GM18867 (cell line): ENCODE measurements at regions not wholly inside any gene's neighbourhood (a gene's known extent, or its start where the extent isn't known, plus 50 kb on each side); places are given as distances from the start of the nearest gene placed in this dataset.
A peak's percentile ranks its signal among the peaks of the same experiment; 100 is the strongest.
"Not testable (repeated sequence)": the region's sequence is repeated elsewhere in the genome, so short reads cannot be mapped to it uniquely, and the experiment has no call there.

Experiments
- ATAC-seq: cut with Tn5 transposase; IDR thresholded peaks from one replicate; pipeline ENCODE4 v1.9.1; 2021; ENCODE audit warnings: mild to moderate bottlenecking, moderate library complexity; ENCODE audit not compliant: unreplicated experiment

DNA sequence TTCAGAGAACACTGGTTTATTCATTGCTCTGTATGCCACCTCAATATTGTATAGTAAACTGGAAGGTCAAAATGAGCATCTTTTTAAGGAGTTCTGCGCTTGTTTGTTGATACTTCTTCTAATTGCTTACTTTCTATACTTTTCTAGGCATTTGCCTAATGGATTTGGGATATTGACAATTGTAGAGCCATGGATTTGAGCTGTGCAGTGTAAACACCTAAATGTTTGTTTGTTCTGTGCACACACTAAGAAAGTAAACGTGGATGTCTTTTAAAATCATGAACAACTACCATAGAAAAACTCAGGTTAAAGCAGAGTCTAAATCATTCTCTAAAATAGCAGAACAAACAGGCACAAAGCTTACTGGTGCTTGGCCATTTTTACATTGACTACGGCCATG is 436.6 kb upstream of the GBE1 start:
- ATAC-seq, result no peak

GRCh38 chr3:82196645-82197044 is 435.2 kb upstream of the GBE1 start:
- no peak for ATAC-seq

GRCh38 chr3:82194870-82195269 is 433.4 kb upstream of the GBE1 start:
- ATAC-seq, result no peak

DNA sequence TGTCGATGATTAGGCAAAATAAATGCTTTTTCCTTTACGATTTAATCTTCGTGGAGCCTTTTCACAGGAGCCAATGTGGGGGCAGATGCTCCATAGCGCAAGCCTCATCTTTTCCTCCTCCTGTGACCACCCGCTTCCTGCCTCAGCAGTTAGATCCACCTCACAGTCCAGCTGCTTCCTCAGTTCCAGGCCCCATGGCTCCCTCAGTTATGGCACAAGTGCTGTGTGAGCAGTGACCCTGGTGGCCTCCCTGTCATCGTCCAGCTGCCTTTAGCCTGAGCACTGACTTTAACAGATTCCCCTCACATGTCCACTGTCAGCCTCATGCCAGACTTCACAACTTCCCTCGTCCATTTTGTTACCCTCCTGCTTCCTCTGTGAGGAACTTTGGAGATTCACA is 424.6 kb upstream of the GBE1 start:
- no peak for ATAC-seq

DNA sequence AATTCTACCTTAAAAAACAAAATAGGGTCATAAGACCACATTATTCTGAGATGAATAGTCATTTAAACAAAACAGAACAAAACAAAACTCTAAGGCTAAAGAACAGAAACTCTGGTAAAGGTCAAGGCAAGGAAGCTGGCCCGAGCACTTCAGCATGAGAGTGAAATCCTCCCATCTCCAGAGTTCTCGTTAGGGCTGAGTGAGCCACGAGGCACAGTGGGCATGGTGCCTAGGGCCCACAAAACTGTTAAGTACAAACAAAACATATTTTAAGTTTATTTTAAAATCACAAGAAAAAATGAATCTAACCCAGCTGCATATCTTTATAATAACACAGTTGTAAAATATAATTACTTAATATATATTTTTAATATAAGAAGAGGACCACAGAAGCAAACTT is 417.8 kb upstream of the GBE1 start:
- no peak for ATAC-seq

DNA sequence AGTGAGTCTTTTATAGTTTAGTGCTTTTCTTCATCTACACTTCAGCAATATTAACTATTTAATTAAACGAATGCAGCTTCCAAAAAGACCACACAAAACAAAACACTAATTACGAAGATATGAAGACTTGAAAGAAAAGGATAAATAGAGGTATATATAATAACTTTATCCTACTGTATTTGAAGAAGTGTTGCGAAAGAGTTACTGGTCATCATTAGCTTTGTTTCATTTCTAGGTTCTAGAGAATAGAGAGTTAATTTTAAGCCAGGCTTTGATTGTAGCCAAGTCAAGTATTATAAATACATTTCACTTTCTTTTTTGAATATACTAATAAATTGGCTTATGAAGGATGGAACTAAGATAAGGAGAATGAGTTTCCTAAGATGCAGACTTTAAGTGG is 416.8 kb upstream of the GBE1 start:
- ATAC-seq, result no peak

DNA sequence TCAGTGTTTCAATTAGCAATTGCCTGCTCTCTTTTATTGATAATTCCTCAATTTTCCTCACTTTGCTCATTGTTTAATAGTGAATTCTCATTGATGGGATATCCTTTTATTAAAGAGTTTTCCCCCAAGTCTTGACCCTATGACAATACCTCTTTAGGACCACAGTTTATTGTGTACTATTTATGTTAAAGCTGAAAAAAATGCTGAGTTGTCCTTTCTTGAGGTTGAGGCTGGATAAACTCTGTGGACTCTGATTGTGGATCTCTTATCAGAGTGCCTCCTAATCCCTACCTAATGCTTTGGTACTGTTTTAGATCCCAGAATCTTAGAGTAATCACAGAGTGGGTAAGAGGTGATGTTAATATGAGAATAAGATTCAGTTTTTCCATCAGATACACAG is 416.3 kb upstream of the GBE1 start:
- no peak for ATAC-seq

DNA sequence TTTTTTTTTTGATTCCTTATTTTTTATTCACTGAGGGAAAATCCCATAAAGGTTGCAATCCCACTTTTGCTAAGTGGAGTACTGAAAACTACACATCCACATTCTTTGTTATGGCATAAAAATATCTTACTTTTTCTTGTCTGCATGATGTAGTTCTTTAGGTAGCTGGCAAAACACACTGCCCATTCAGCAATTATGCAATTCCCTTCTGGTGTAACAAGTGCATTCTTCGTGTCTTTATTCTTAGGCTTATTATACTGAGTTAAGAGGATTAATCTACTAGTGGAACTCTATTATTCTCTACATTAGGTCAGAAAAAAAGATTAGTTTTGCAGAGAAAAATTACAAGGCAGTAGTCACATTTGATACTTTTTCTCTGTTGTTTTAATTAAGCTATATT is 403.8 kb upstream of the GBE1 start:
- ATAC-seq, result no peak

DNA sequence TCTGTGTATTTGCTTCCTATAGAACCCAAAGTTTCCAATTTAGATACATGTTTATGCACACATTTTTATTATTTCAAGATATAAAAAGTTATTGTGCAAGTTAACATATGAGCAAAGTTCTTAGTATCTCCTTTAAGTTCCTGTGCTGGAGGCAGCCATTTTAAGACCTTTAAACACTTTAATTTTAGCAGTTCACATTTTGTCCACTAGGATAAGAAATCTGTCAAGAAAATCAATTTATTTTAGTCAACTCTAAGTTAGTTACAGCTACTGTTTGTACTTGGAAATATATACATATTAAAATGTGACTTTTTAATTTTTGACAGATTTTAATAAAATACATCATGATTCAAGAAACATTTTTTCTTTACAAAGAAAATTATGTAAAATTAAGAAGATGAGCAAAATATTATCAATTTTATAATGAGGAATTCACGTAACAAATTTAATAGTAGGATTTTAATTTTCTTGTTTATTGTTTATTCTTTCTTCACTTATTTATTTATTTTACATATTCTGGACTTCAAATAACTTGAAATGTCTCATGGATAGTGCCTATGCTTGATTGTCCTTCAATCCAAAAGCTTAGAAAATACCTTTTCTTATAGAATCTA is 402.6 kb upstream of the GBE1 start:
- peak; percentile 59 for ATAC-seq

DNA sequence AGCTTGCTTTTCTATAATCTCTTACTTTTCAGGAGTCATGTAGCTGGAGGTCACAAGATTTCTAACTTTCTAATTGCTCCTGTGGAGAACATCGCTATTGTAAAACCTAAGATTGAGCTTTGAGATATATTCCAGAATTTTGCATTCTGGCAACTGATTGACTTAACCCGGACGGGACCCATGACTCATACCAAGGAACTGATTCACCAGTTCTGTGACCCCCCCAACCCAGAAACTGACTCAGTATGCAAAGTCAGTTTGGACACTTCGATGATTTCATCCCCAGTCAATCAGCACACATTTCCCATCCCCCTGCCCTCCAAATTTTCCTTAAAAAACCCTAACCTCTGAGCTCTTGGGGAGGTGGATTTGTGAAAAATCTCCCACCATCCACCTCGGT is 396.5 kb upstream of the GBE1 start:
- no peak for ATAC-seq

- not testable (repeated sequence) for ATAC-seq
Observed at GRCh38 chr3:82153892-82154291, 392.4 kb upstream of the GBE1 start.

DNA sequence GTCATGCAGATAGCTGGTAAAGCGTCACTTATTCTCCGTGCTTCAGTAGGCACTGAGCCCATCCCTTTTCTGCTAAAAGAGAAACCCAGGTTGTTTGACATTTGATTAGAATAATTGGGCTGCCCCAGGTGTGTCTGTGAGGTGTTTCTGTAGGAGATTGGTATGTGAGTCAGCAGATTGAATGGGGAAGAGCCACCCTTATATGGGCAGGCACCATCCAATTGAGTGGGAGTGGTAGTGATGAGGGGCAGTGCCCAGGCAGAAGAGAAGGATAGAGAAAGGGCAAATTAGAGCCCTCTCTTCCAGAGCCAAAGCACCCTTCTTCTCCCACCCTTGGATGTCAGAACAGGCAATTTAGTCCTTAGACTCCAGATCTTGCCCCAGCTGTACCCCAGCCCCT is 384.3 kb upstream of the GBE1 start:
- no peak for ATAC-seq

DNA sequence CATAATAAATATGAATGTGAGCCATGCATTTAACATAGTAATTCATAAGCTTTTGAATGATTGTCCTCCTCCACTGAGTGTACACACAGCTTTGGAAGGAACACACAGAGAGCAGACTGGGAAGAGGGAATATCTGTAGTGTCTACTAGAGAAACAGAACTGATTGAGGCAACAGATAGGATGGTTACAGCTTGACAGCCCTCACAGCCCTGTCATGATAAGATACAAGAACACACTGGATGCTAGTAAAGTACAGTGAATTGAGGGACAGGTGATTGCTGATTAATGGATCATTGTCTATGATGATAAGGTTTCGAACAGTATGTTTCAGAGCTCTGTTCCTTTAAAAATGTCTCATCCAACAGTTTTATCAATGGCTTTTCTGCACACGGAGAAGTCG is 383.4 kb upstream of the GBE1 start:
- ATAC-seq, result no peak

GRCh38 chr3:82143661-82144412 is 382.4 kb upstream of the GBE1 start:
- ATAC-seq, result peak; percentile 44

DNA sequence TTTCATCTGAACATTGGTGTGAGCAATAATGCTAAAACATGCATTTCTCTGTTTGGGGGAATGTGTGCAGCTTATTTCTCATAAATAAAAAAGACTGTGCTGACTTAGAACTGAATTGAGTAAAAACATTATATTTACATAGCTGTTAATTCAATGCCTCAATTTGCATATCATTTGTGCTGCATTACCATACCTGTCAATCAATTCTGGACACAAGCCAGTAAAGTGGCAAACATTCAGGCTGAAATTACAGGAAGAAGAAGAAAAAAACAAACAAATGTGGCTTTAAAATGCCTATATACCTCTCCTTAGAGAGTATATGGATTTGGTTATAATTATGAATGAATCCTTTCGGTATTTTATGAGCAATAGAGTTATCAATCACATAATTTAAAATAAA is 380.1 kb upstream of the GBE1 start:
- no peak for ATAC-seq

DNA sequence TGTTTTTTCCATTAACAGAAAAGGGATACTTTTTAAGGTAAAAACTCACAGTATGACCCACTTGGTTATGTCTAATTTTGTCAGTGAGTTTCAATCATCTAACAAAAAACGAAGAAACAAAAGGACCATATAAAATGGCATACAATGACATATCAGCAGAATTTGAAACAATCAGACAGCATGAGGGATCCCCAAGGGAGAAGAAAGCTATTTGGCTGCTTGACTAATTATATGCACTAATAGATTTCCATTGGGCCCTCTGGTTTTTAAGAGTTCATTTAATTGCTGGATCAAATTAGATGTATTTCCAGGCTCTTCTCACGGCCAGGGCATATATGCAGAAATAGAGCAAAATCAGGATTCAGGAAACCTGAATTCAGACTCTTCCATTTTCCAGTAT is 376.4 kb upstream of the GBE1 start:
- no peak for ATAC-seq

GRCh38 chr3:82137050-82137449 is 375.6 kb upstream of the GBE1 start:
- ATAC-seq, result no peak

DNA sequence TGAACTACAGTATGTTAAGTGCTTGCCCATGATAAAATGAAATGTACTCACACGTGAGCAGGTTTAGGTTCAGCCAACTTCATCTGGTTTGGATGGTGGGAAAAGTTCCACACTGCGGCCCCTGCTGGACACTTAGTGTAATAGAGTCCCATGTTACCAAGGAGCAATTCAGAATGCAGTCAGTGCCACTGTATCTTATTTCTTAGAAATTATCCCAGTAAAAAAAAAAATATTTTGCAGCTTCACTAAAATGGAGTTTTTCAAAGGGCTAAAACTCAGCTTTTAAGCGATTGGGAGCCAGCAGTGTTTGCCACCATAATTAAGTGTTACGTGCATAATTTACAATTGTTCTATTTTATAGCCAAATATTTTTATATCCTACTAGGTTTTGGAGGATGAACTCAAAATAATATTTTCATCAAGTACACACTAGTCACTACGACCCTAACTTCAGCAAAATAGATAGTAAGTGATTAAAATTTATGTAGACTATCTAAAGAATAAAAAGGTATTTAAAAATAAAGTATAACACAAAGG is 371.7 kb upstream of the GBE1 start:
- ATAC-seq, result peak; percentile 94

DNA sequence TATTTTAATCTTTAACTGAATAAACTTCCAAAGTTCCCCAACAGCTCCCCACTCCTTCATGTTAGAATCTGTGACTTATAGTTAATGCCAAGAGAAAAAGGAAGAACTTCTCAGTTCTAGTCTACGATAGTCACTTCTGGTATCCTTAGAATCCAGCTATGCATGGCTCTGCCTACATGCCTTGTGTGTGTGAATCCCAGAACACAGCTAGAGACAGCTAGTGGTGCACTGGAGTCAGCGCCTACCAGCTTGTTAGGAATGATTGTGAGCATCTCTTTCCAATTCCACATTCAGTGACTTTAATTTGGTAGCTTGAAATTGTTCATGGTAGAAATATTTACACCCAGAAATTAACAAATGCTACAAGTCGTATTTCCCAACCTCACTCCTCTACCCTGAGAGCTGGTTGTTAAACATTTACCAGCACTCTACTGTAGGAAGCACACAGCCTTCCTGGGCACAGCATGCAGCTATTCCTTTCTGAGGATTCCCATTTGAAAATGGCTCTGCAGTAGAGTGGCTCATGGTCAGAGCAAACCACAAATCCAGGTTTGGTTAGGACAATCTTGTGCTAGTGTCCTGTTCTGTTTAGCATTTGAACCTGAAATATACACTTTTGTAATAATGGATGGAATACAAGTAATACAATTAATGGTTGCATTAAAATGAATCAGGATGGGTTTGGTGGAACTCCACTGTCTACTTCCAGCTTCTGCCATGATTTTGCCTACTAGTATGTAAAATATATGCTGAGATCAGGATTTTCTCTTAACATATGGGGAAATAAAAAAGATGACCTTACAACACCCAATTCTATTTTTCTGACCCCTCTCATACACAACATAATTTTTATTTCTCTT is 371.0 kb upstream of the GBE1 start:
- ATAC-seq, result no peak

- ATAC-seq, result no peak
Observed at GRCh38 chr3:82130046-82130445, 368.6 kb upstream of the GBE1 start.

- ATAC-seq, result no peak
Observed at GRCh38 chr3:82129221-82129801, 367.9 kb upstream of the GBE1 start.
